AG04449 (cell line): ENCODE measurements at regions not wholly inside any gene's neighbourhood (a gene's known extent, or its start where the extent isn't known, plus 50 kb on each side); places are given as distances from the start of the nearest gene placed in this dataset.
A peak's percentile ranks its signal among the peaks of the same experiment; 100 is the strongest.

Experiments
- CTCF ChIA-PET: fragments of 350-600 bp; formaldehyde crosslinking; extraction: SDS; loops from one replicate; lab custom pipeline; 2021; ENCODE audit warnings: antibody characterized with exemption; lab: Yijun Ruan, JAX
- POLR2A ChIA-PET: fragments of 400-600, 350-600 bp; formaldehyde crosslinking; extraction: SDS; loops from one replicate; lab custom pipeline; 2020; ENCODE audit warnings: antibody characterized with exemption, inconsistent platforms; lab: Yijun Ruan, JAX
- DNase-seq: peaks from one replicate; pipeline ENCODE4 v3.0.0-alpha.2; 2010; ENCODE audit warnings: low read depth, low spot score
- H3K4me3 ChIP-seq: 2 replicates; pipeline ENCODE4 v1.5.1; 2011; ENCODE audit warnings: low read depth, mild to moderate bottlenecking, control low read depth, low read length
- TF ChIP-seq, protein P1 (sequence below): IDR thresholded peaks from one replicate; pipeline ENCODE4 v1.5.1; 2011; ENCODE audit warnings: mild to moderate bottlenecking, moderate library complexity, low read length, control low read depth, inconsistent platforms; ENCODE audit not compliant: insufficient read depth; ENCODE audit errors: missing control alignments

DNA sequence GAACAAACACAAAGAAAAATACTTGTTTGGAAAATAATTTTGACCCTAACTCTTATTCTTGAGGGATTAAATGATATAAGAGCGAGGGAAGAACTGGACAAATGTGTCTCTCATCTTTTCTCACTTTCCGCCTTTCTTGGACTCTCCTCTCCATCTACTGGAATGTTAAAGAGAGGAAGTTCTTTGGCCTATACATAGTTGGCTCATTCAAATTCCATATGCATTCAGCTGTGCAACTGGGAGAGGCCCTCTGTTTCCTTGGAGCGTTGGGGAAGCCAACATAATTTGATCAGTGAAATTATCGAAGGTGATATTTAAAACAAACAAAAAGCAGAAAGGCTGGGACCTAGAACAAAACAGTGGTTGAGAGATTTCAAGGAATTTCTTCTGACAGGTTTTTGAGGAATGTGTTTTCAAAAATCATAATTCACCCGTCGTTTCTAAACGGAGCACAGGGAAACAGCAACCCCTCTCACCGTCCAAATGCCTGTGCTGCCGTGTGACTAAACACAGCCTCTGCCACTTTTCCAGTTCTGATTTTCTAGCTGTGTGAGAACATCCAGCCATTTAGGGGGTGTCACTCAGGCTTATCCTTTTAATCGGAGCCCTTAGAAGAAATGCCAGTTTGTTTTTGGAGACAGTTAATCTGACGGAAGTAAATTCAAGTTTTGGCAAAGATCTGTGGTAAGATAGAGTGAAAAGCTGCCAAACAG lies 489.9 kb downstream of the SOX2 start:
- DNase-seq: no peak
- TF ChIP-seq, protein P1, sequence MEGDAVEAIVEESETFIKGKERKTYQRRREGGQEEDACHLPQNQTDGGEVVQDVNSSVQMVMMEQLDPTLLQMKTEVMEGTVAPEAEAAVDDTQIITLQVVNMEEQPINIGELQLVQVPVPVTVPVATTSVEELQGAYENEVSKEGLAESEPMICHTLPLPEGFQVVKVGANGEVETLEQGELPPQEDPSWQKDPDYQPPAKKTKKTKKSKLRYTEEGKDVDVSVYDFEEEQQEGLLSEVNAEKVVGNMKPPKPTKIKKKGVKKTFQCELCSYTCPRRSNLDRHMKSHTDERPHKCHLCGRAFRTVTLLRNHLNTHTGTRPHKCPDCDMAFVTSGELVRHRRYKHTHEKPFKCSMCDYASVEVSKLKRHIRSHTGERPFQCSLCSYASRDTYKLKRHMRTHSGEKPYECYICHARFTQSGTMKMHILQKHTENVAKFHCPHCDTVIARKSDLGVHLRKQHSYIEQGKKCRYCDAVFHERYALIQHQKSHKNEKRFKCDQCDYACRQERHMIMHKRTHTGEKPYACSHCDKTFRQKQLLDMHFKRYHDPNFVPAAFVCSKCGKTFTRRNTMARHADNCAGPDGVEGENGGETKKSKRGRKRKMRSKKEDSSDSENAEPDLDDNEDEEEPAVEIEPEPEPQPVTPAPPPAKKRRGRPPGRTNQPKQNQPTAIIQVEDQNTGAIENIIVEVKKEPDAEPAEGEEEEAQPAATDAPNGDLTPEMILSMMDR: no peak
- ChIA-PET POLR2A (no interaction called here), CTCF (no interaction called here)
- no peak overlapping the region for H3K4me3 ChIP-seq

DNA sequence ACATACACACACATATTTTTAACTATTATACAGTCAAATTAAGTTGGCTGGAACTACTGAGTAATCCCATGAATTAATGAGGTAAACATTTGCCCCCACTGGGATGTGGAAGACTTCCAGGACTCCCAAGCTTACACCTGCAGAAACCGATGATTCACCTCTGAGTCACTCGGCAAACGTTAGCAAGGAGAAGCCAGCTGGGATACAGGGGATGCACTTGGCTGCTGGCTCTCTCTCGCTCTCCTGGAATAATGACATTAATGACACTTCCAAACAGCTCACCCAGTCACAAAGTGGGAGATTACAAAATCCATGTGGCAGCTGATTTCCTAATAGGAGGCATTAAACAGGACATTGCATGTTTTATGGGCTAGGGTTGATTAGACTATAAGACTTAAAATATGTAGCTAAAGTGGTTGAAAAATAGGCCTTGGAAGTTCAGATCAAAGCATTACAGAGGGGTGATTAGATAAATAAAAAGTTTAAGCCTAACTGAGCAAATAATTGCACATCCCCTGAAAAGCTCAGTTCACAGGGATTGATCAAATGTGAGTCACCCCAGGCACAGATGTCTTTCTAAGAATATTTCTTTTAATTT lies 500.9 kb downstream of the SOX2 start:
- CTCF ChIA-PET: no interaction called here

DNA sequence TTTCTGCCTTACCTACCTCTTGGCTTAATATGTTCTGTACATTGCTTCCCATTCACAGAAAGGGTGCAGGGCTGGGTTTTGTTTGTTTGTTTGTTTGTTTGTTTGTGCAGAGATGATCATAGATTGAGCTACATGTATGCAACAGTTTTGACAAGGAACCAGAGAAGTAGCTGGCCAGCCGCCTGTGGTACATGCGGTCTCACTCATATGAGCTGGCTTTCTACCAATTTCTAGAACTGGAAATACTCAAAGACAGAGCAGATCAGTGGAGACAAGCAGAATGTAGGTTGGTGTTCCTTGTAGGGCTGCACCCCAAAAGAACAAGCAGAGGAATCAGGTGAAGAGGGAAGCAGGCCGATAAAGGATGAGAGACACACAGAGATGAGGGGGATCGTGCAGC lies 502.7 kb downstream of the SOX2 start:
- CTCF ChIA-PET: no interaction called here
- DNase-seq: no peak
- POLR2A ChIA-PET: no interaction called here
- TF ChIP-seq, protein P1: no peak
- no peak overlapping the region for H3K4me3 ChIP-seq

More for the DNA sequence above, 500.9 kb downstream of the SOX2 start:
- POLR2A ChIA-PET: no interaction called here
- TF ChIP-seq, protein P1: no peak
- DNase-seq: peak; percentile 4
- H3K4me3 ChIP-seq: no peak overlapping the region

DNA sequence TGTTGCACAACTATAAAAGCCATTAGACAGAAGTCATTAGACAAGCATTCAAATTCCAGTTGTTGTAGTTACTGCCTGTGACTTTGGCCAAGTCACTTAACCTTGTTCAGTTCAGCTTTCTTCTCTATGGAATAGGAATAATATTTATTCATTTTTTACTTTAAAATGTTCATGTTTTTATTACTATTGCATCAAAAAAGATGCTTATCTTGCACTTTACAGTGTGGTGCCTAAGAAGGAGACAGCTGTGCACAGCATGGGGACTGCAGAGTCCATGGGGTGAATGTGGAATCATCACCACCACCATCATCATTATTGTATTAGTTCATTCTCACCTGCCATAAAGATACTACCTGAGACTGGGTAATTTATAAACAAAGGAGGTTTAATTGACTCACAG lies 504.2 kb downstream of the SOX2 start:
- ChIA-PET POLR2A (no interaction called here), CTCF (no interaction called here)
- DNase-seq: no peak
- TF ChIP-seq, protein P1: no peak
- no peak overlapping the region for H3K4me3 ChIP-seq

DNA sequence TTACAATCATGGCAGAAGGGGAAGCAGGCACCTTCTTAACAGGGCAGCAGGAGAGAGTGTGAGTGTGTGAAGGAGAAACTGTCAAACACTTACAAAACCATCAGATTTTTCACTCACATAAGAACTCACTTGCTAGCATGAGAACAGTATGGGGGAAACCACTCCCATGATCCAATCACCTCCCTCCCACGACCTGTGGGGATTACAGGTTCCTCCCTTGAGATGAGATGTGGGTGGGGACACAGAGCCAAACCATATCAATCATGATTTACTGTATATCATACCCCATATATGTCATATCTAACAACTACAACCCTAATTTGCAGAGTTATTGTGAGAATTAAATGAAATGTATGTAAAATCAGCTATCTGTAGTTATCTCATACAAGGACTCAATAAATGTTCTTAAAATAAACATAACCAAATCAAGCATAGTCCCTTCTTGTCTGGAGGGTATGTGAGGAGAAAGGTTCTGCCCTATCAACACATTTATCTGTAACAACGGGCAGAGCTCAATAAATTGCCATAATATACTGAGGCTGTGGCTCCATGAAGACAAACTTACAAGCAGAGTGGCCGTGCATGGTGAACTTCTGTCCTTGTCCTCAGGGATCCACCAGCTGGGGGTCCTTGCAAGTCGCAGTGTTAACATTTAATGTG lies 504.7 kb downstream of the SOX2 start:
- DNase-seq: no peak
- POLR2A ChIA-PET: no interaction called here
- TF ChIP-seq, protein P1: no peak
- no peak overlapping the region for H3K4me3 ChIP-seq
- CTCF ChIA-PET: no interaction called here

DNA sequence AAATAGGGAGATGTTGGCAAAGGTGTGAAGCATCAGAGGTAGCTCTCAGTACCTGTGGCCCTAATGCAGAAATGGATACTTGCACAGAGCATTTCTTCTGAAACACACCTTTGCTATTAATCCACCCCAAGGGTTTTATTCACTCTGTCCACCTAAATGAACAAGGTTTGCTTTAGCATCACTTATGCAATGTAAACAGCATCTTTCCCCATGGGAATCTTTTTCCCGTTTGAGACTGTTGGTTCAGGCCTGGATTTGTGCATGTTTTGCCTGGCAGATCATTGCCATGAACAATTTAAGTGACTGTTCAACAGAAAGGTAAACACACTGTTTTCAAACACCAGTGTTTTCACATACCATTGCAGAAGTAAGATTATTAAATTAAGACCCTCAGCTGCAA lies 508.3 kb downstream of the SOX2 start:
- TF ChIP-seq, protein P1: no peak
- CTCF ChIA-PET: no interaction called here
- no peak for DNase-seq
- POLR2A ChIA-PET: interaction anchor here (0.6 kb wide), 1 partner anchor 610 kb away, joined by 3 read pairs; no protein-coding TSS in a partner anchor
- no peak overlapping the region for H3K4me3 ChIP-seq
